ENCODE measurements at regions not wholly inside any gene's neighbourhood (a gene's known extent, or its start where the extent isn't known, plus 50 kb on each side); places are given as distances from the start of the nearest gene placed in this dataset.

DNA sequence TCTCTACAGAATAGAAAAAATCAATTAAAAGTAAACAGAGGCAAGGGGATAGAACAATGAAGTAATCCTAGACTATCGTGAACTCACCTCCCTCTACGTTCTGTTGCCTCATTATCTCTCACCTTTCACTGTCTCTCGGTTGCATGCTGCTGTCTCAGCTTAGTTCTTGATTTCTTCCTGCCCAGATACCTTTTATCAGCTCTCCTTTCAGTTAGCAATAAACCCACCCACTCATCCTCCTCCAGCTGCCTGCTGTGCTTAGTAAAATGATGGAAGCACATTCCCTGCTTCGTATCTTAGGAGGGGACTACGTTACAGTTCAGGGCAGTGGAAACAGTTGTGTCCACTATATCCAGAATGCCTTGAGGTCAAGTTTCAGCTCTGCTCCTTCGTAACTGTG lies 1709.5 kb upstream of the AGA start:
- TF ChIP-seq CTCF (IDR thresholded peaks at IDR 0.05) (no peak), POLR2A (IDR thresholded peaks at IDR 0.05; ENCODE audit: low read depth) (no peak), POLR2AphosphoS5 (IDR thresholded peaks at IDR 0.05) (no peak), EP300 (IDR thresholded peaks at IDR 0.05) (no peak)

All from esophagus muscularis mucosa (tissue), 4 donors.